HG03442 (cell line): ENCODE measurements at regions not wholly inside any gene's neighbourhood (a gene's known extent, or its start where the extent isn't known, plus 50 kb on each side); places are given as distances from the start of the nearest gene placed in this dataset.

Experiments
- ATAC-seq: cut with Tn5 transposase; IDR thresholded peaks from one replicate; pipeline ENCODE4 v1.9.1; 2021; ENCODE audit warnings: mild to moderate bottlenecking, moderate library complexity; ENCODE audit not compliant: unreplicated experiment

DNA sequence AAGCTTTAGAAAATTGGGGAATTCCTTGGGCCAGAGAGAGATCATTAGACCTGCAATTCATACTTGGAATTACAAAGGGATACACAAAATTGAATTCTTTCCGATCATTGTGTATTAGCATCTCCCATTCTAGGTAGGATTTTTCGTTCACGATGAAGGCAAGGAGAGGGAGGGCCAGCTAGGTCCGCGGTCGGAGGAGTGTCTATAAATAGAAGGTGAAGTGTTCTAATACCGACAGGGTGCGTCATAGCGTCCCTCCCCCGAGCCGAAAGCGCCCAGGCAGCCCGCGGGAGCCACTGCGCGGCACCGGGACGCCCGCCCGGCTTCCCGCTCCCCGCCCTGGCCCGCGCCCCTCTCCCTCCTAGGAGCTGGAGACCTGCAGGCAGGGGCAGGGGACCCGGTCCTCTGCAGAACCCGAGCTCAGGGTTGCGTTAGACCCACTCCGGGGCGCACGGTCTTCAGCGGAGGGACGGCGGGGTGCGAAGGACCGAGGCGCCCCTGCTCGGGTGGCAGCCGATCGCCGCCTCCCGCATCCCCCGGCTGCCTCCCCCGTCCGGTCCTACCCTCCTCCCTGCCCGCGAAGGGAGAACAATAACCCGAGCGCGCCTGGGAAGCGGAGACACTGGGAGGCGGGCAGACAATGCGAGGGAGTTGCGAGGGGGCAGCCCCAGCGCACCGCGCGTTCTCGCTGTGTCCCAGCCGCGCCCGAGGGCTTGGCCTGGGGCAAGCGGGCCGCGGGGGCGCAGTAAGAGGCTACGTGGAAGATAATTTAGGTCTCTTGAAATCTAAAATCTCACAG is 114.2 kb upstream of the SERTAD2 start:
- peak; percentile 90 for ATAC-seq

DNA sequence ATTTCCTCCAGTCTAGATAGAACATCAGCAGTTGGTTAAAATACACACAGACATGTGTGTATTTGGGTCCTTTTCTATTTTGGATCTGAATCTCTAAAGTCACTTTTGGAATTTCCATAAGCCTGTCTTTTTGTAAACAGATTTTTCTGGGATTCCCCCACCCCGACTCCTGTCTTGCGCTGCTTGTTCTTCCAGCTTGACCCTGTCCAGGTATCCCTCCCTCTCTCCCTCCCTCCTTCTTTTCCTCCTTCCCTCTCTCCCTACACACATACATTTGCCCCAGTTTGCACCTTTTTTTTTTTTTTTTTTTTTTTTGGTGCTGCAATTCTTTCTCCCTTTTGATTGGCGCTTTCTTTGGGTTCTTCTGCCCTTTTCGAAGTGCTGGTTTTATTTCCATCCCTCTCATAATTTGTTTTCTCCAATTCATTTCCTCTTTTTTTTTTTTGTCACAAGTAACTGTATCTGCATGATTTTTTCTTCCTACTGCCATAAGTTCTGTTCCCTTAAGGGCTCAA is 114.8 kb upstream of the SERTAD2 start:
- ATAC-seq = no peak

DNA sequence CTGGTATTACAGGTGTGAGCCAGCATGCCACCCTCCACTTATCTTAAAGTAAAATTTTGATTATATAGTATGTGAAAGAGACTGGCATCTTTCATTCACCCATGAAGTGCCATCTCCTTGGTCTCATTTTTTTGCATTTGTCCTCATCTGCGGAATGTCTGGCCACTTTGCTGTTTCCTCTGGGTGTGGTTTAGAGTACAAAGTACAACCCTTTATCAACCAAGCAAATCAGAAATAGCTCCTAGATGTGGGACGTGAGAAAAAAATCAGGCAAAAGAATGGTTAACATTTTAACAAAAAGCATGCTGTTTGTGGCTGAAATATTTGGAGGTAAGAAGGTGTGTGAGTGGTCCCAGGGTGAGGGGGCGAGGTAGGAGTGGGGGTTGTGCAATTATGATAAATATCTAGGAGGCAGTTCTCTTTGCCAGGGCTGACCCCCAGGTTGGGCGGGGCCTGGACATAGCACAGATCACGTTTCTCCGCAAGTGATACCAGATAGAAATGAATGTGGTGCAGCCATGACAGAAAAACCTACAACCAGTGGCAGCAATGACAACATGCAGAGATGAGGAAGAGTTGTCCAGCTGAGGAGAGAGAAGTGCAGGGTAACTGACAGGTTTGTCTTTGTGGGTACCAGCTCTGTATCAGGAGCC is 115.8 kb upstream of the SERTAD2 start:
- ATAC-seq = no peak

DNA sequence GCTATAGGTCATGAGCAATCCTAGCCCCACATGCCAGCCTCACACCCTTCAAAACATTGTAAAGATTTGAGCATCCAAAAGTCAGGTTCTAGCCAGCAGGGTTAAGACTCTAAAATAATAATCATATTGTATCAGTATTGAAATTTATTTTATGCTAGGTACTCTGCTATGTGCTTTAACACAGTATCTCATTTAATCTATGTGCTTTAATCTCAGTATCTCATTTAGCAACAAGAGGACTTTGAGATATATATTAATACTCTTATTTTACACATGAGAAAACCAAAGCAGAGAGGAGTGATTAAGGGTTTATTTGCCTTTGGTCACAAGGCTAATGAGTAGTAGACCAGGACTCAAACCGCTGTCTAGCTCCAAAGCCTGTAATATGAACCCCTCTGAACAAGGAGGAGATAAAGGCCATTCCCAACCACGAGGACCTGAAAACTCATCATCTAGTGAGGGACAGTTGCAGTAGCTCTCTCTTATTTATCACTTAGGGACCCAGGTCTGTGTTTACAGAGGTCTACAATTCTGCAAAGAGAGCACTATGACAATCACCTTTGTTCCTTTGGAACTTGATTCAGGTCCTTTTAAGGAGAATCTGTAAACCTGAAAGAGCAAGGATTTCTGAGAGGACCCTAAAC is 116.5 kb upstream of the SERTAD2 start:
- ATAC-seq = no peak

DNA sequence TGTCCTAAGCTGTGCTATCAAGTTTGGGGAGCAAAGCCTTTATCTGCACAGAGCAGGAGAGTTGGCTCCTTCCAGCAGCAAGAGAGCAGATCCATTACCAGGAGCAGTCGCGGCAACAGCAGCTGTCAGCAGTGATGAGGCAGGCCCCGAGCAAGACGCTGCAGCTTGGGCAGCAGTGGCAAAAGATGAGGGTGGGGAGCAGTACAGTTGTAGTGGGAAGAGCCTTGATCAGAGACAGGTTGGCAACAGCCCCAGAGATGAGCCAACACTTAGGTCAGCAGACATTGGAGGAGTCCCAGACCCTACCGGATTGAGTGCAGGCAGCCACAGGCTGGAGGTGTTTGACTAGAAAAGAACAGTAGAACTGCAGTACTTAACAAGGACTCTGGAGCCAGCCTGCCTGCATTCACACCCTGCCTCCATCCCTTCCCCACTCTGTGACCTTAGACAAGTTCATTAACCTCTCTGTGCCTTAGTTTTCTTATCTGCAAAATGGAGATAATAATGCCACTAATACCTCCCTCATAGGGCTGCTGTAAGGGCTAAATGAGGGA is 117.1 kb upstream of the SERTAD2 start:
- no peak for ATAC-seq

DNA sequence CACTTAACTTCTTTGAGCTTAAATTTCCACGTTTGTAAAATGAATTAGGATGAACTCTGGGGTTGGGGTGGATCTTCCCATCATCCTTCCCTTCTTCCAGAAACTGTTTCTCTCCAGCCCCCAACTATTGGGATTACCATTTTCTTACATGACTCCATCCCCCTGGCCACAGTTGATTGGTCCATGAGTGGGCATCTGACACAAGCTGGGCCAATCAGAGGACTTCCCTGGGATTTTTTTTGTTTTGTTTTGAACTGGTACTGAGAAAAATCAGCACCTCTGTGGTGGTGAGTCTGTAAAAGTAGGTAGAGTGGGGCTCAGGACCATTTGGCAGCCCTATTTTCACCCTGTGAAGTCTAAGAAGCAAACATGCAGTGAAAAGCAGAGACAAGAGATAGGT is 118.0 kb upstream of the SERTAD2 start:
- no peak for ATAC-seq

DNA sequence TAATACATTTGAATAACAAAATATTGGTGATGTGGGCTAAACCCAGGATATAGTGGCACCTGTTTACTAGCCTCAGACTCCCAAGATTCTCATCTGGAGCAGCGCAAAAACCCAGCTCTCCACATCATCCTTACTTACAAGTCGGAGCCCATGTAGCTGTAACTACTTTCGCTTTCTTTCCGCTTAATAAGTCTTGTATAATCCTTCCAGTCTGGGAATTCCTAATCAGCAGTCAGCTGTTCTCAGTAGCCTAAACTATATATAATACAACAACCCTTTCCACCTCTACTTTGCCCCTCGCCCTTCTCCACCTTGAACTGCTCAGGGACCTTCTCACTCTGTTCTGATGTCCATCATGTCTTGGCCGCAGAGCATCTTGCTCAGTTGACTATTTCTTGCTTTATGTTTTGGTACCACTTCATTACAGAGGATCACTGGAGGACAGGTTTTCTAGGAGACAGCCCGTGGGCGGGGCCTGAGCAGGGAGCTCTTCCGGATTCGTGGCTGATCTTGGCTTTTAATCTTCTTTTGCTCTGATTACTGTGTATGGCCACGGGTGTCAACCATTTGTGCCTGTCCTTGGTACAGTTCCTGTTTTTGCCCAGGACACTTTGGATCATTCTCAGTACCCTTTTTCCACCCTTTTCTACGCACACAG is 119.9 kb upstream of the SERTAD2 start:
- ATAC-seq = no peak

DNA sequence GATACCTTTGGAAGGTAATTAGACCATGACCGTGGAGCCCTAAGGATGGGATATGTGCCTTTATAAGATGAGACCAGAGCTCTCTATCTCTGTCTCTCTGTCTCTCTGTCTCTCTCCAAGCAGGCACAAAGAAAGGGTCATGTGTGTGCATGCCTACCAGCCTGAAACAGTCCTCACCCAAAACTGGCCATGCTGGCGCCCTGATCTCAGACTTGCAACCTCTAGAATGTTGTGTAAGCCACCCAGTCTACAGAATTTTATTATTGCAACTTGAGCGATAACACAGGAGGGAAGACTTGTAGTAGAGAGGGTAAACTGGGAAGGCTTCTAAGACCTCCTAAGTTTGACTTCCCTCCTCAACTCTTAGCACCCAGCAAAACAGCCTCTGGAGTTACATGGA is 124.1 kb upstream of the SERTAD2 start:
- no peak for ATAC-seq

DNA sequence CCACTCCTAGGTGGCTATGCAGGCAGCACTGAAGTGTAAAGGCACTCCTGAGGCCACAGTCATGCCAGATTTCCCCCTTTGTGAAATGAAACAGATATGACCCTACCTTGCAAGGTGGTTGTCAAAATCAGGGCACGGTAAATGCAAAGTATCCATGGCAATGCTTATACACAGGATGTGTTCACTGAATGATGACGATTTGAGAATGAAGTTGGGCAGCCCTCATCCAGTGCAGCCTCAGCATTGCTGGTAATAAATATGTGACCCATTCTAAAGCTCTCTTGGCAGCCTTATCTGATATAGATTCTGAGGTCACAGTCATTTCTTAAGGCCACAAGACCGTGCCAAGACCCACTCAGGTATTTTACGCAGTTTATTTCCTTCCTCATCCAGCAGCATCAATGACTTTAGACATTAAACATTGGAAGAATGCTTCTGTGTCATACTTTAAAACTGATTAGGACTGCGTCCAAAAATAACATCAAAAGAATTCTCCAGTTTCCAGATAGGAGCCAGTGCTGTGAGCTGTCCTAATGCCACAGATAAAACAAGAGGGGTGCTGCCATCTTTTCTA is 125.5 kb upstream of the SERTAD2 start:
- ATAC-seq = no peak

DNA sequence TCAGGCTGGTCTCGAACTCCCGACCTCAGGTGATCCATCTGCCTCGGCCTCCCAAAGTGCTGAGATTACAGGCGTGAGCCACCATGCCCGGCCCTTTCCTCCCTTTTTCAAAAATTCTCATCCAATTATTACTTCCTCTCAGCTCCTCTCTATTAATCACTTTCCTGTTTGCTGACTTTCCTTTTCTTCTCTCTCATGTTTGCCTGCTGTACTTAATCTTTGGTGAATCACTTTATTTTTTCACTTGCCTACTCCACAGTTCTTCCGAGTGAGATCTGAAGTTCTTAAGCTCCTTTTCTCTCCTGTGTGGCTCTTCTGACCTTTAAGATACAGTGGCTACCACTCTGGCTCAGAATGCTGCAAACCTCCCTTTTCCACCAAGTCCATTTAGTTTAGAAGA is 126.3 kb upstream of the SERTAD2 start:
- no peak for ATAC-seq

DNA sequence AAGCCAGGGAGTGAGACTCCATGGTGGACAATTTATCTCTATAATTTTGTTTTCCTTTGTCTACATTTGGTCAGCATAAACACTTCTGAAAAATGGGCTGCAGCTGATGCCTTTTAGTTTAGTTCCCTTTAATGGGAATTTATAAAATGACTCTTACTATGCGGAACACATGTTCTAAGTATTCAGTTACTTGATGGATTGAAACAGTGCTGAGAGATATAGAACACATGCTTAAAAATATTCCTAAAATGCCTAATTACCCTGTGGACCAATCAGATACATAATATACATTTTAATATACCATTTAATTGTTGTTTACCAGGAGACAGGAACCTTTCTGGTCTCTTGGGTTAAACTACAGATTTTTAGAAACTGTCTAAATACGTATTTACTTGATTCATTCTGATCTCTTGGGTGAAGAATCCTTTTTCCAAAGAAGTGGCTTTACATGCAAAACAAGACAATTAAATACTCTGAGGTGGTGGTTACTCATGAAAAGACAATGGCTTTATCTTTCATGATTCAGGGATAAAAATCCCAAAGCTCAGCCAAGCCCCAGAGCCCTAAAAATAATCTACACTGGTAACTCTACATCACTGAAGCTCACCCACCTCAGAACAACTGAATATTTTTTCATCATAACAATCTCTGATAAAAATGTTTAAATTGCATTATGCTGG is 128.1 kb upstream of the SERTAD2 start:
- ATAC-seq = no peak

DNA sequence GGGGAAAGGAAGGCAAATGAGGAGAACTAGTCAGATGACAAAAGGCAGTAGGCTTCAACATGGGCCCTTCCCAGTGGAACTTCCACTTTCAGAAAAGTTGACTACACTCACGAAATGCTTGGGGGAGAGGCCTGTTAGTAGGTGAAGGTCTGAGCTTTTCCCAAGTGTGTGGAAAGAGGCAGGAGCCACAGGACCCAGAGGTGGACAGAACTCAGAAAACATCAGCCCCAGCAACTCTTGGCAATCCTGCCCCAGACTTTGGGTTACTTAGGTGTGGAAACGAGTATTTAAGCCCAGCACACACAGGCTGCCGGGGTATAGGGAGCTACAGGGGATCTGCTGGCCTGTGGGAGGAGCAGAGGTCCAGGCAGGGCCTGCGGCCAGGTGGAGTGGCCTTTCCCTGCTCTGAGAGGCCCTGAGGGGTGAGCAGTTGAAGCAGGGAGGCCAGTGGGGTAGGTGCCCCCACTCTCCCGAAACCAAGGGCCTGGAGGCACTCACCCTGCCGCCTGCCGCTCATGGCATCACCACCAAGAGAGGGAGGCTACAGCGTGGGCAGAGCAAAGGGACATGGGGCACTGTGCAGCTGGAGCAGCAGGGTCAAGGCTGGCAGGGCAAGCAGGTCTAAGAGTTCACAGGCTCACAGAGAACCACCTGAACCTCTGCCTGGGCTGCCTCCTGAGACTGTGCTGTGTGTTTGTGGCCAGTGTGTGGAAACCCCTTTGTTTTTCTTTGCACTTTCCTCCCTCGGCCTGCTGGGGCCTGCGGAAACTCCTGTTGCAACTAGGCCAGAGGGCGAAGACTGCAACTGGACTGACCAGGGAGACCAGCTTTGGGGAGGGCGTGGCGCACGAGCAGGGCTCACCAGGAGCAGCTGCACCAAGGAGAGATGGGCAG is 130.7 kb upstream of the SERTAD2 start:
- no peak for ATAC-seq

DNA sequence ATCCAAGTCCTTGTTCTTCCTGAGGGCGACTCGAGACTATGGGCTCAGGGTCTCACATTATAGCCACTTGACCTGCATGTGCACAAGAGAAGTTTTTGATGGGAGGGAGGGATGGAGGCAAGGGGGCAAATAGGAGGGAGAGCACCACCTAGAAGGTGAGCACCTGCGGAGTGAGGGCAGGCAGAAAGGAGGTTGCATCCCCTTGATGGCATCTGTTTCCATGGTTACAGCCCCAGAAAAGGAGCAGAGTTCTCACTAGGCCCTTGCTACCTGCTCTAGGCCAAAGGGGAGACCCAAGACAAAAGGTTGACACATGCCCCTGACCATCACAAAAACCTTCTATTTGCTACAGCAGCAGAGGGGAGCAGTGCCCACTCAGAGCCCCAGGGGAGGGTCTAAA is 131.5 kb upstream of the SERTAD2 start:
- ATAC-seq = no peak

DNA sequence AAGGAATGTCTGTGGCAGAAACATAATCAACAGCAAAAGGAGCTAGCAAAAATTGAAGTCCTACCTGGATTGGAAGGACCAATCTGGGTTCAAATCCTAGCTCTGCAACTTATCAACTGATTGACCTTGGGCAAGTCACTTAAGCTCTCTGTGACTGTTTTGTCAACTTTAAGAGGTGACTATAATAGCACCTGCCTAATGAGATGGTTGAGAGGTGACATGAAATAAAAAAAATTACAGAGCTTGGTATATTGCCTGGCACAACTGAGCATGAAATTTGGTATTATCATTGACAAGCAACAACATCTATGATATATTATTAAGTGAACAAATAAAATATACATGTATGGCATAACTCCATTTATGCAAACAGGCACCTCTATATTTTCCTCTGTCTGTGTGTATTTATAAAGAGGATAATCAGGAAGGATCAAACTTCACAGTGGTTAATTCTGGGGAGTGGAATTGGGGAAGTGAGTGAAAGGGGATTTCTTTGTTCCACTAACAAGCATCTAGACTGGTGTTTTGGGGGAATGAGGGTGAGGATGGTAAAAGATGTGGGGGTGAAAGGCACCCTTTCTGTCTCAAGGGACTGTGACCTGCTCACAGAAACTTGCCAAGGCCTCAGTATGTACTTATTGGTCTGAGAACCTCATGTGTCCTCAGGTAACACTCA is 132.8 kb upstream of the SERTAD2 start:
- ATAC-seq = no peak

DNA sequence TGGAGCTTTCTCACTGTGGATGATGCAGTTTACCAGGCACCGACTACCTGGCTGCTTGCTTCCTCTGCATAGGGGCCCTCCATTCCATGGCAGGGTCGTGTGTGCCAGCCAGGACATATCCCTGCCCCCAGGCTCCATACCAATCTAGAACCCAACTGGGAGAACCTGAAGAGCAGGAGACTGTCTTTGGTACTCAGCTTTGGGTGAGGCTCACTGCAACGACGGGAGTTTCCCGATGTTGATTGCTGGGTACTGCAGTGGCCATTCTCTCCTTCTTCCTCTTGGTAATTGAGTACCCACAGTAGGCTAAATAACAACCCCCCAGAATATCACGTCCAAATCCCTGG is 133.3 kb upstream of the SERTAD2 start:
- no peak for ATAC-seq

DNA sequence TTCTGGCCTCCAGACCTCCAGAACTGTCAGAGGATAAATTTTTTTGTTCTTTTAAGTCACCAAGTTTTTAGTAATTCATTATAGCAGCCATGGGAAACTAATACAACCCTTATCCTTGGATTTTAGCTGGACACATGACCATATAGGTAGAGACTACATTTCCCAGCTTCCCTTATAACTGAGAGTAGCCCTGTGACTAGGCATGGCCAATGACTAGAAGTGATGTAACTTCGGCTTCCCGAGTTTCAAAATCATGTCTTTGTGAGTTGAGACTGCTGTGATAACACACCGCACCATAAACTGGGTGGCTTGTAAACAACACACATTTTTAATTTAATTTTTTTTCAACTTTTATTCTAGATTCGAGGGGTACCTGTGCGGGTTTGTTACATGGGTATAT is 134.0 kb upstream of the SERTAD2 start:
- no peak for ATAC-seq

DNA sequence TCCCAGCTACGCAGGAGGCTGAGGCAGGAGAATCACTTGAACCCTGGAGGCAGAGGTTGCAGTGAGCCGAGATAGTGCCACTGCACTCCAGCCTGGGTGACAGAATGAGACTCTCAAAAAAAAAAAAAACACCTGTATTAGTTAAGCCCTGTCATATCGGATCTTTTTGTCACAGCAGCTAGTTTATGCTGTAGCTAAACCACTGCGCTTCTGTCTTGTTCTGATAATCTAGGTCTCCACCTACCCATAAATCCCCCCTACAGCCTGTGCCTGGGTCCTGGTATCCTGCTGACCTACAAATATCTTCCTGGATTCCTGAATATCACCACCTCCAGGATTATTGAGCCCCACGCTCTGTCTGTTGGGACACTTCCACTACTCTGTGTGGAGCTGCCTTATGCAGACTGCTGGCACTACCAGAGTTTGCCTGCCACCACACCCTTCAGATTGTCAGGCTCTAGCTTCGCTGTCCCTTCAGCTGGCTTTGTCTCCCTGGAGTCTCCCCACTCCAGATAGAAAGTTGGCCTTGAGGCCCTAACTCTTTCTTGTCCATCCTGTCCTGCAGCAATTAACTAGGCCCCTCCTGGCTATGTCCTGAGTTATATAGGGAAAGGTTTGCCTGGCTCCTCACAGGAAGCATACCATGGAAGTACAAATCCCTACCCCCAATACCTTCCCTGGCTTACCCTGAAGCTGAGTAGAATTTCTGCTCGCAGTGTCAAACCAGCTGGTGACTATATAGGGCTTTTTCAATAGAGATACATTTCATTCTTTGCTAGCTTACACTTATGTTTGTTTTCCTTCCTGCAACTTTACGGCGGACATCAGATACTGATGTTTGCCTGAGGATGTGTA is 136.0 kb upstream of the SERTAD2 start:
- no peak for ATAC-seq

DNA sequence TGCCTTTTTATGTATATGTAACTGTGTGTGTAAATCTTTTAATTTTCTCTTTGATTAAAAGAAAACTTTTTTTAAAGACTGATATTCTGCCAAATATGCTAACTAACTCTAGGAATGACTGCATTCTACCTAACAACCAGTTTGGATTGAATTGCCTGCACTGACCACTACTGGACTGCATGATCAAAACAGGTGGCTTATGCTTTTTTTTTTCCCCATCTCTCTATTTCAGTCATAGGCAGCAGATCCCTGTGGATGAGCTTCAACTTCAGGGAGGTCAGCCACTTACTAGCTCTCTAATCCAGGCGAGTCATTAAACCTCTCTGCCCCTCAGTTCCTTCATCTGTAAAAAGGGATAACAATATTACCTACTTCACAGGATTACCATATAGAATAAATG is 138.6 kb upstream of the SERTAD2 start:
- no peak for ATAC-seq
